Adipocyte (in vitro differentiated cells): ENCODE measurements at regions not wholly inside any gene's neighbourhood (a gene's known extent, or its start where the extent isn't known, plus 50 kb on each side); places are given as distances from the start of the nearest gene placed in this dataset.
A peak's percentile ranks its signal among the peaks of the same experiment; 100 is the strongest.

Experiments used
- DNase-seq: peaks from one replicate; pipeline ENCODE4 v3.0.0-alpha.2; 2015; ENCODE audit warnings: low read depth
- H3K27me3 ChIP-seq: replicated peaks from 2 replicates; pipeline ENCODE4 v1.7.0; 2013; ENCODE audit warnings: mild to moderate bottlenecking, low read length, moderate library complexity; ENCODE audit not compliant: control insufficient read depth, insufficient read depth
- H3K36me3 ChIP-seq: 2 replicates; pipeline ENCODE4 v1.7.0; 2013; ENCODE audit warnings: low read length, mild to moderate bottlenecking, moderate library complexity; ENCODE audit not compliant: control insufficient read depth, insufficient read depth, severe bottlenecking
- H3K4me1 ChIP-seq: 2 replicates; pipeline ENCODE4 v1.7.0; 2013; ENCODE audit warnings: mild to moderate bottlenecking, low read length, moderate library complexity; ENCODE audit not compliant: control insufficient read depth, insufficient read depth
- H3K4me3 ChIP-seq: 2 replicates; pipeline ENCODE4 v1.7.0; 2013; ENCODE audit warnings: mild to moderate bottlenecking, low read length, moderate library complexity
- H3K9ac ChIP-seq: 2 replicates; pipeline ENCODE4 v1.7.0; 2013; ENCODE audit warnings: mild to moderate bottlenecking, low read length, moderate library complexity
- H3K9me3 ChIP-seq: 2 replicates; pipeline ENCODE4 v1.7.0; 2013; ENCODE audit warnings: mild to moderate bottlenecking, low read length, moderate library complexity; ENCODE audit not compliant: control insufficient read depth

- Histone ChIP-seq H3K36me3 (no peaks in the 10 kb centered on the region), H3K27me3 (no peaks in the 10 kb centered on the region), H3K9ac (no peak overlapping the region), H3K9me3 (no peaks in the 10 kb centered on the region), H3K4me3 (no peak overlapping the region), H3K4me1 (peaks cover 32% of the 10 kb centered on the region)
- DNase-seq, result no peak
Observed at GRCh38 chr5:124675931-124676846, 70.2 kb downstream of the ZNF608 start.

GRCh38 chr5:124671193-124671592, 75.2 kb downstream of the ZNF608 start:
- Histone ChIP-seq H3K4me3 (no peak overlapping the region), H3K36me3 (no peaks in the 10 kb centered on the region), H3K9ac (no peak overlapping the region), H3K27me3 (no peaks in the 10 kb centered on the region), H3K9me3 (no peaks in the 10 kb centered on the region), H3K4me1 (peaks cover 24% of the 10 kb centered on the region)
- no peak for DNase-seq

GRCh38 chr5:124670722-124671184, 75.7 kb downstream of the ZNF608 start:
- Histone ChIP-seq H3K4me1 (peaks cover 21% of the 10 kb centered on the region), H3K27me3 (no peaks in the 10 kb centered on the region), H3K4me3 (no peak overlapping the region), H3K9ac (no peak overlapping the region), H3K9me3 (no peaks in the 10 kb centered on the region), H3K36me3 (no peaks in the 10 kb centered on the region)
- DNase-seq, result no peak

GRCh38 chr5:124669956-124670721, 76.3 kb downstream of the ZNF608 start:
- H3K27me3 ChIP-seq, result no peaks in the 10 kb centered on the region
- H3K9ac ChIP-seq, result no peak overlapping the region
- no peaks in the 10 kb centered on the region for H3K36me3 ChIP-seq
- no peak for DNase-seq
- no peak overlapping the region for H3K4me3 ChIP-seq
- H3K9me3 ChIP-seq, result no peaks in the 10 kb centered on the region
- H3K4me1 ChIP-seq, result peaks cover 15% of the 10 kb centered on the region

GRCh38 chr5:124669300-124669648, 77.2 kb downstream of the ZNF608 start:
- no peak for DNase-seq
- H3K36me3 ChIP-seq, result no peaks in the 10 kb centered on the region
- no peak overlapping the region for H3K9ac ChIP-seq
- no peaks in the 10 kb centered on the region for H3K9me3 ChIP-seq
- H3K4me3 ChIP-seq, result no peak overlapping the region
- peaks cover 10% of the 10 kb centered on the region for H3K4me1 ChIP-seq
- H3K27me3 ChIP-seq, result no peaks in the 10 kb centered on the region

- H3K4me3 ChIP-seq, result no peak overlapping the region
- H3K36me3 ChIP-seq, result no peaks in the 10 kb centered on the region
- peaks cover 10% of the 10 kb centered on the region for H3K4me1 ChIP-seq
- no peak for DNase-seq
- no peaks in the 10 kb centered on the region for H3K9me3 ChIP-seq
- no peak overlapping the region for H3K9ac ChIP-seq
- H3K27me3 ChIP-seq, result no peaks in the 10 kb centered on the region
Observed at GRCh38 chr5:124668353-124669299, 77.8 kb downstream of the ZNF608 start.

- H3K9ac ChIP-seq, result no peak overlapping the region
- H3K4me3 ChIP-seq, result no peak overlapping the region
- H3K27me3 ChIP-seq, result no peaks in the 10 kb centered on the region
- no peak for DNase-seq
- H3K9me3 ChIP-seq, result no peaks in the 10 kb centered on the region
- peaks cover 36% of the 10 kb centered on the region for H3K4me1 ChIP-seq
- H3K36me3 ChIP-seq, result no peaks in the 10 kb centered on the region
Observed at GRCh38 chr5:124665625-124666024, 80.8 kb downstream of the ZNF608 start.

GRCh38 chr5:124665035-124665434, 81.4 kb downstream of the ZNF608 start:
- Histone ChIP-seq H3K9me3 (no peaks in the 10 kb centered on the region), H3K4me3 (no peak overlapping the region), H3K4me1 (peaks cover 38% of the 10 kb centered on the region), H3K36me3 (no peaks in the 10 kb centered on the region), H3K9ac (no peak overlapping the region), H3K27me3 (no peaks in the 10 kb centered on the region)
- no peak for DNase-seq

GRCh38 chr5:124664287-124664686, 82.2 kb downstream of the ZNF608 start:
- Histone ChIP-seq H3K4me1 (peaks cover 40% of the 10 kb centered on the region), H3K4me3 (no peak overlapping the region), H3K9ac (no peak overlapping the region), H3K36me3 (no peaks in the 10 kb centered on the region), H3K27me3 (no peaks in the 10 kb centered on the region), H3K9me3 (no peaks in the 10 kb centered on the region)
- no peak for DNase-seq

- Histone ChIP-seq H3K36me3 (no peaks in the 10 kb centered on the region), H3K9me3 (no peaks in the 10 kb centered on the region), H3K27me3 (no peaks in the 10 kb centered on the region), H3K9ac (no peak overlapping the region), H3K4me1 (peaks cover 42% of the 10 kb centered on the region), H3K4me3 (no peak overlapping the region)
- peak; percentile 48 for DNase-seq
Observed at GRCh38 chr5:124663101-124663506, 83.3 kb downstream of the ZNF608 start.
